ENCODE measurements at regions not wholly inside any gene's neighbourhood (a gene's known extent, or its start where the extent isn't known, plus 50 kb on each side); places are given as distances from the start of the nearest gene placed in this dataset.

DNA sequence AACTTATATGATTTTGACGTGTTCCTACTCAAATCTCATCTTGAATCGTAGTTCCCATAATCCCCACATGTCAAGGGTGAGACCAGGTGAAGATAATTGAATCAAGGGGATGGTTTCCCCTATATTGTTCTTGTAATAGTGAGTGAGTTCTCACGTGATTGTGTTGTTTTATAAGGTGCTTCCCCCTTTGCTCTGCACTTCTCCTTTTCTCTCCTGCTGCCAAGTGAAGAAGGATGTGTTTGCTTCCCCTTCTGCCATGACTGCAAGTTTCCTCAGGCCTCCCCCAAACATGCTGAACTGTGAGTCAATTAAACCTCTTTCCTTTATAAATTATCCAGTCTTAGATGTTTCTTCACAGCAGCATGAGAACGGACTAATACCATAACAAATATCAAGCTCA lies 83.2 kb downstream of the MANEA start:
- no peak overlapping the region for H3K9ac ChIP-seq (ENCODE audit: extremely low read depth, insufficient read length, low read length)
- no peak overlapping the region for H3K14ac ChIP-seq (ENCODE audit: insufficient read depth, low read length)
- no peaks in the 10 kb centered on the region for H3K23me2 ChIP-seq (ENCODE audit: insufficient read length, low read depth, low read length, poor library complexity, severe bottlenecking)
- no peak overlapping the region for H3K23ac ChIP-seq (ENCODE audit: insufficient read length, low read depth, low read length)
- no peak overlapping the region for H3K56ac ChIP-seq (ENCODE audit: insufficient read length, low read depth, low read length)
- Mint-ChIP-seq H3K27me3 (ENCODE audit: low read depth) (no peaks in the 10 kb centered on the region), H3K27ac (no peak overlapping the region), H3K9me3 (no peaks in the 10 kb centered on the region), H3K4me3 (no peak overlapping the region), H3K4me1 (no peaks in the 10 kb centered on the region), H3K36me3 (ENCODE audit: insufficient read depth in 1 of 3, low read depth in 3 of 3) (no peaks in the 10 kb centered on the region)
- TF ChIP-seq, protein P1, sequence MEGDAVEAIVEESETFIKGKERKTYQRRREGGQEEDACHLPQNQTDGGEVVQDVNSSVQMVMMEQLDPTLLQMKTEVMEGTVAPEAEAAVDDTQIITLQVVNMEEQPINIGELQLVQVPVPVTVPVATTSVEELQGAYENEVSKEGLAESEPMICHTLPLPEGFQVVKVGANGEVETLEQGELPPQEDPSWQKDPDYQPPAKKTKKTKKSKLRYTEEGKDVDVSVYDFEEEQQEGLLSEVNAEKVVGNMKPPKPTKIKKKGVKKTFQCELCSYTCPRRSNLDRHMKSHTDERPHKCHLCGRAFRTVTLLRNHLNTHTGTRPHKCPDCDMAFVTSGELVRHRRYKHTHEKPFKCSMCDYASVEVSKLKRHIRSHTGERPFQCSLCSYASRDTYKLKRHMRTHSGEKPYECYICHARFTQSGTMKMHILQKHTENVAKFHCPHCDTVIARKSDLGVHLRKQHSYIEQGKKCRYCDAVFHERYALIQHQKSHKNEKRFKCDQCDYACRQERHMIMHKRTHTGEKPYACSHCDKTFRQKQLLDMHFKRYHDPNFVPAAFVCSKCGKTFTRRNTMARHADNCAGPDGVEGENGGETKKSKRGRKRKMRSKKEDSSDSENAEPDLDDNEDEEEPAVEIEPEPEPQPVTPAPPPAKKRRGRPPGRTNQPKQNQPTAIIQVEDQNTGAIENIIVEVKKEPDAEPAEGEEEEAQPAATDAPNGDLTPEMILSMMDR (conservative IDR thresholded peaks at IDR 0.05): no peak
- H2AK5ac ChIP-seq (ENCODE audit: insufficient read length, low read length): no peak overlapping the region
- no peak overlapping the region for H3K27ac ChIP-seq (ENCODE audit: insufficient read length, low read depth, low read length)
- no peak overlapping the region for H2AFZ ChIP-seq (ENCODE audit: low read length)
- no peaks in the 10 kb centered on the region for H3K79me1 ChIP-seq (ENCODE audit: insufficient read depth, low read depth, low read length, poor library complexity, severe bottlenecking)
- no CpG with 5 or more reads among the region's 4 CpGs for WGBS (ENCODE audit: extremely low coverage, insufficient read length, low lambda C conversion rate)
- H2BK20ac ChIP-seq (ENCODE audit: low read depth, low read length, poor library complexity, severe bottlenecking): no peak overlapping the region
- no peaks in the 10 kb centered on the region for H3K4me1 ChIP-seq (ENCODE audit: insufficient read depth, low read length)
- H4K8ac ChIP-seq (replicated peaks; ENCODE audit: insufficient read length, low read depth, low read length): no peak overlapping the region
- H2BK12ac ChIP-seq (ENCODE audit: insufficient read length, low read depth, low read length): no peak overlapping the region
- H2BK120ac ChIP-seq (ENCODE audit: low read depth, low read length, poor library complexity, severe bottlenecking): no peak overlapping the region
- H3K4me2 ChIP-seq (ENCODE audit: insufficient read depth, insufficient read length, low read length): no peak overlapping the region
- H3K4ac ChIP-seq (ENCODE audit: low read depth, low read length): no peak overlapping the region
- no peak overlapping the region for H3K18ac ChIP-seq (ENCODE audit: insufficient read length, low read depth, low read length)
- no peaks in the 10 kb centered on the region for H3K79me2 ChIP-seq (ENCODE audit: insufficient read depth, low read length)
- H2BK5ac ChIP-seq (ENCODE audit: insufficient read length, low read length): no peak overlapping the region
- H3K9me3 ChIP-seq (ENCODE audit: control insufficient read depth, low read depth, low read length): no peaks in the 10 kb centered on the region
- H3K27me3 ChIP-seq (ENCODE audit: insufficient read depth, low read length): no peaks in the 10 kb centered on the region
- H4K20me1 ChIP-seq (ENCODE audit: control insufficient read depth, insufficient read depth, insufficient read length): no peaks in the 10 kb centered on the region
- no peak overlapping the region for H4K5ac ChIP-seq (ENCODE audit: insufficient read length, low read depth, low read length)
- no peak overlapping the region for H4K91ac ChIP-seq (ENCODE audit: insufficient read length, low read depth, low read length)
- H2BK15ac ChIP-seq (ENCODE audit: low read depth, low read length): no peak overlapping the region
- no peak overlapping the region for H3T11ph ChIP-seq (ENCODE audit: low read length)
- no peak for DNase-seq
